Dedifferentiated amniotic fluid mesenchymal stem cell (primary cell): ENCODE measurements at regions not wholly inside any gene's neighbourhood (a gene's known extent, or its start where the extent isn't known, plus 50 kb on each side); places are given as distances from the start of the nearest gene placed in this dataset.
"Not testable (repeated sequence)": the region's sequence is repeated elsewhere in the genome, so short reads cannot be mapped to it uniquely, and the experiment has no call there.

ENCODE experiments used
- DNase-seq: peaks from one replicate; pipeline ENCODE4 v3.0.0-alpha.2; 2016; ENCODE audit errors: extremely low spot score

GRCh38 chr7:79636849-79637248, 183.4 kb upstream of the MAGI2 start:
- no peak for DNase-seq

- not testable (repeated sequence) for DNase-seq
Observed at GRCh38 chr7:79625921-79626320, 172.5 kb upstream of the MAGI2 start.

GRCh38 chr7:79624336-79624735, 170.9 kb upstream of the MAGI2 start:
- no peak for DNase-seq

DNA sequence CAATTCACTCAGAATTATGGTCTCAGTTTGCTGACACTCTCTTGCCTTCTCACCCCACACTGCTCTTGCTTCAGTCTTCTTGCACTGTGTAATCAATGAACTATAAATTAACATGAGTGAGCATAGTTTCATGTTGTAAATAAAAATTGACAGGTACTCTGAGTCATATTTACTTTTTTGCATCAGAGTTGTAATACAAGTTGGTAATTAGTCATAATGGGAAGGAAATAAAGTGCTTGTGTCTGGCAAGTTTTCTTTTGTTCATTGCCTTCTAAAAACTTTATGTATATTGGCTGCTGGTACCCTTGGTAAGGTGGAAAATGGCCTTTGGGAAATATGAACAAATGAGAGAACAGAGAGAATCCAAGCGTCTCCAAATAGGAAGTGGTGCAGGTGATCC, 169.3 kb upstream of the MAGI2 start:
- DNase-seq, result no peak

GRCh38 chr7:79620291-79620690, 166.8 kb upstream of the MAGI2 start:
- no peak for DNase-seq

DNA sequence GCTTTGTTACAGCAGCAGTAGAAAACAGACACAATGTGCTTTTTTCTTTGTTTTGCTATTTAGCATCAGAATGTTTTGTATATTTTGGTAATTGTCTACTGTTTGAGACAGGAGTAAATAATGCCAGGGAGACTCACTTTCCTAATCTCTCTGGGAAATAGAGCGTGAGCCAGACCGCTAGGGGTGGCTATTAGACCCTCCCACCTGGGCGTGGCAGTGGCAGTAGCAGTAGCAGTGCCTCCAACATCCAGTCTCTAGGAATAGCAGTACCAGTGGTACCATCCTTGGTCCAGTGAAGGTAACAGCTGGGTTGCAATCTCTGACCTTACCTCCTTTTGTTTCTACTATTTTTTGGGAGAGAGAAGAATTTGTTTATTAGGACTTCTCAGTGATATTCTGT, 165.7 kb upstream of the MAGI2 start:
- no peak for DNase-seq

GRCh38 chr7:79615871-79616640, 162.6 kb upstream of the MAGI2 start:
- no peak for DNase-seq

- no peak for DNase-seq
Observed at GRCh38 chr7:79615466-79615865, 162.0 kb upstream of the MAGI2 start.

GRCh38 chr7:79612903-79613302, 159.4 kb upstream of the MAGI2 start:
- no peak for DNase-seq

DNA sequence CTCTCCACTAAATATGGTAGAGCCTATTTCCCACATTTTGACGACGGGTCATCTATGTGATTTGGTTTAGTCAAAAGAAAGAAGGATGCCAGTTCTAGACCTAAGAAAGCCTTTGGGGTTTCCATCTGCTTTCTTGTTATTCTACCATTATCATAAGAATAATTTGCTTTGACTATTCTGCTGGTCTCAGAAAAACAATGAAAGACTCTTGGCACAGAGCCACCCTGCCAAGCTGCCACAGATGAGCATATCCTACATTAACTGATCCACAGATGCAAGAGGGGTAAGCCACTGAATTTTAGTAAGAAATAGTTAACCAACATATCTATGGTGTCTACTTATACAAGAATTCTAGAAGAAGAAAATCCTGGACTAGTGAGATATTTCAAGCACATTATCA, 158.6 kb upstream of the MAGI2 start:
- DNase-seq, result no peak

DNA sequence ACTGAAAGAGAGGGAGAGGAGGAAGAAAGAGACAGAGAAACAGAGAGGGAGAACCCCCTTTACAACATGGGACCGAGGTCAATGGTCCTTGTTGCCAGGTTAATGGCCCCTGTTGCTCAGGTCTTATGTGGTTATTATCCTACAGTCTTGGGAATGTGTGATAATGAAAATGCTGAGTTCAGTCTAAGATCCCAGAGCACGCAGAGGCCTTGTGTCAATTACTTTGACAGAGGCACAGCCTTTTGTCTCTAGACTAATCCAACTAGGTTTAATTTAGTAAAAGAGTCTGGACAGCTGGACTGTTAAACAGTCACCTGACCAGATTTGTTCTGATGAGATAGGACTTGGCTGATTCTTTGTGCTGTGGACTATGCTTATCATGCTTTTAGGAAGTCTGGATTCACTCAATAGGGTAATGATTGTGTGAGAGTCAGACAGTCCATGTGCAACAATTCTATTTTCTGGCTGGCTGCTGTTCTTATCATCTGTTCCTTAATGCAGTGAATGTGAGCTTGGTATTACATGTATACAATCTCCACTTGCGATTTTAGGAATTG, 157.4 kb upstream of the MAGI2 start:
- DNase-seq, result no peak

DNA sequence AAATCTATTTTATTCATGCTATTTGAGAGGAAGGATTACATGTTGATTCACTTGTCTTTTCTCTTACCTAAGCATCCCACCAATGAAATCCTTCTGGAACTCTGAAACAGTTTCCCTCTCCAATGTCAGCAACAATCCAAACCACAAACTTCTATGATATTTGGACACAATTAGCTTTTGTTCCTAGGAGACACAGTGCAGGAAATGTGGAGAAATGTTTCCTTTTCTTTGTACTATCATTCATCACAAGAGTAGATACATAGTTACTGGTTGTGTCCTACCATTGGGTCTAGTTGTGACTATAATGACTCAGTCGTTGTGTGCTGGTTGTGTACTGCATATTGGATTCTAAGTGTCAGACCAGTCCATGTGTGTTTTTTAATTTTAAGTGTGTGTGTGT, 156.8 kb upstream of the MAGI2 start:
- DNase-seq, result no peak

DNA sequence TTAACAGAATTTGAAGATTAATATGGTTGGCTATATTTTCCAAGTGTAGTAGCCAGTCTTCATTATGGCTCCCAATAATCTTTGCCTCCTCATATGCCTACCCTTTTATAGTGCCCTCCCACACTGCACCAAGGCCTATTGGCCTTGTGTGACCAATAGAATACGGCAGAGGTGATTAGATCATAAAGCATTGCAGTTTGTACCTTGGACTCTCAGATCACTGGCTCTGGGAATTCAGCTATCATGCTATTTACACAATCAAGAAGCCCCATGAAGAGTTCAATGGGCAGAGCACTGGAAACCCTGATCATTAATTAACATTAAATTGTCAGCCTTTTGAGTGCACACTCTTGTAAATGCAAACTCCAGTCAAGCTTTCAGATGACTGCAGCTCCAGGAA, 154.5 kb upstream of the MAGI2 start:
- DNase-seq, result no peak

DNA sequence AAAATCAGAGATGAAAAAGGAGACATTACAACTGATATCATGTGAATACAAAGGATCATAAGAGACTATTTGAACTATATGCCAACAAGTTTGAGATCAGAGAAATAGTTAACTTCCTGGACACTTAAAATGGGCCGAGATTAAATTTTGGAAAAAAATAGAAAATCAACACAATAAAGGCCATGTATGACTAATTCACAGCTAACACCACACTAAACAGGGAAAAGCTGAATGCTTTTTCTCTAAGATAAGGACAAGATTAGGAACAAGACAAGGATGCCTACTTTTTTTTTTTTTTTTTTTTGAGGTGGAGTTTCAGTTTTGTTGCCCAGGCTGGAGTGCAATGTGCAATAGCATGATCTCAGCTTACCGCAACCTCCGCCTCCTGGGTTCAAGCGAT, 151.4 kb upstream of the MAGI2 start:
- DNase-seq, result no peak

GRCh38 chr7:79598351-79598750, 144.9 kb upstream of the MAGI2 start:
- DNase-seq, result no peak

- not testable (repeated sequence) for DNase-seq
Observed at GRCh38 chr7:79594671-79595070, 141.2 kb upstream of the MAGI2 start.

DNA sequence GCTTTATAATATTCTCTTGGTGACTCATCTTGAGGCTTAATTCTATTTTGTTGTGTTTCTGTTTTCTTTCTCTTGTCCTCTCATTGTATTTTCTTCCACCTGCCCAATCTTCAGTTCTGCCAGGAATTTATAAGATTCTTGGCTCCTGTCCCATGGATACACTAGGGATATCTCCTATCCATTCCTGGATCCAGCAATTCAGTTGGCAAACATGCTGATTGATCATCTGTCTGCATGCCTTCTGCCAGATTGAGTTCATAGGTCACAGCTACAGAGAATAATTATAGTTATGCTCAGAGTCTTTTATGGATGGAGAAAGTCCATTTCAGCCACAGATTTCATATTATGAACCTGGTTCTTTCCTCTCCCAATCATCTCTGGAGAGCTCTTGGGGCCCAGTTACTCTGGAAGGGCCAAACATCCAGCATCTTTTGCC, 140.4 kb upstream of the MAGI2 start:
- DNase-seq, result no peak

- no peak for DNase-seq
Observed at GRCh38 chr7:79590916-79591623, 137.6 kb upstream of the MAGI2 start.

DNA sequence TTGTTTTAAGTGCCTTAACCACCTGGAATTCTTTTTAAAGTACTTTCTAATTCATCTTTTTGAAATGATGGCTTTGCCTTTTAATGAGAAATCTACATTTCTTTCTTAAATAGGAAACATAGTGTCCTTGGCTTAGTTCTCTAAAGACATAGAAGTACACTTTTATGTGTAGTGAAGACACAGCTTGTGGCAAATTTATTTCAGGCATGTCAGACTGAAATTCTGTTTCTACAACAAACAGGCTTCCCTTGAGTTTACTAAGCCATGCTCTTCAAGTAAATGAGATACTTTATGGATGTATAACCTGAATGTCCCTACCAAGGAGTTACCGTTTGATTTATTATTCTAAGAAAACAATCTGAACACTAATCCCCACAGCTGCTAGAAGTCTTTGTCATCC, 136.9 kb upstream of the MAGI2 start:
- no peak for DNase-seq

- no peak for DNase-seq
Observed at GRCh38 chr7:79570903-79571302, 117.4 kb upstream of the MAGI2 start.

- no peak for DNase-seq
Observed at GRCh38 chr7:79563821-79564522, 110.5 kb upstream of the MAGI2 start.

DNA sequence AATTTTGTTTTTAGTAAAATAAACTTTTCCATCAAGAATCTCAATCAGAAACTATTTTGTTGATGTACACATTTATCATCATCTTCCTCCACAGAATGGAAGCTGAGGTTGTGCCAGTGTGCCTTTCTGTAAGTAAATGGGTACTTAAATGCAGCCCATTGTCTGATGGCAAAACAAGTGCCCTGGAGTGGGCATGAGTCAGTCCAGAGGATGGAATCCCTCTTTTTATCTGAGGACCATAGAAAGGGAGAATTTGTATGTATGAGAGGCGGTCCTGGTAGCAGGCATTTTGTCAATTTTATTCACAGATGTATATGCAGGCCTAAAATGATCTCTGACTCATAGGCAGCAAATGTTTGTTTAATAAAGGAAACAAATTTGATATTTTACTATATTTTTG, 102.1 kb upstream of the MAGI2 start:
- no peak for DNase-seq
